ENCODE measurements at regions not wholly inside any gene's neighbourhood (a gene's known extent, or its start where the extent isn't known, plus 50 kb on each side); places are given as distances from the start of the nearest gene placed in this dataset.

DNA sequence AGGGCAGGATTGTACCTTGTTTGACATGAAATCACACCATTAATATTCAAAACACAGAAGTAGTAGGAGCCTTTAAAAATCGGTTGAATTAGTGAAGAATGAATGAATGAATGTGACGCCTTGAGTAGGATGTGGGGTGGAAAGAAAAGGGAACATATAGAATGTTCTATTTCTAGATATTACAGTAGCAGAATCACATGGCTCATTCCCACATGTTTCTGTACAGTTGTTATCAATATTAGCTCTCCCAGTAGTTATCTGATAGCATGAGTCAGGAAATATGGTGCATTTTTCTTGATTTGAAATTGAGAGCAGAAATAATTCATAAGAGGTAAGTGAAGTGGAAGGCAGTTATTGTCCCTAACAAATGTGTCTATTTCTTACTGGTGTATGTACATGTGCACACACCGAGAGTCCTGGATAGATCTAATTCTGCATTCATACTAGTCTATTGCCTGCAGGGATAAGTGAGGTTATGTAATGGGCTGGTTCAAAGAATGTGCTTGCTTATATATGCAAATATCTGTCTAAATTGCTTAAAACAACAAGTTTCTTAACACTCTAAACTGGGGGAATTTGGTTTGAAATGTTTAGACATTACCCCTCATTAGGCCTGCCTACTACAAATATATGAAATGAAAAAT lies 245.4 kb downstream of the EFCAB11 start (continued):
- TF ChIP-seq, protein P1, sequence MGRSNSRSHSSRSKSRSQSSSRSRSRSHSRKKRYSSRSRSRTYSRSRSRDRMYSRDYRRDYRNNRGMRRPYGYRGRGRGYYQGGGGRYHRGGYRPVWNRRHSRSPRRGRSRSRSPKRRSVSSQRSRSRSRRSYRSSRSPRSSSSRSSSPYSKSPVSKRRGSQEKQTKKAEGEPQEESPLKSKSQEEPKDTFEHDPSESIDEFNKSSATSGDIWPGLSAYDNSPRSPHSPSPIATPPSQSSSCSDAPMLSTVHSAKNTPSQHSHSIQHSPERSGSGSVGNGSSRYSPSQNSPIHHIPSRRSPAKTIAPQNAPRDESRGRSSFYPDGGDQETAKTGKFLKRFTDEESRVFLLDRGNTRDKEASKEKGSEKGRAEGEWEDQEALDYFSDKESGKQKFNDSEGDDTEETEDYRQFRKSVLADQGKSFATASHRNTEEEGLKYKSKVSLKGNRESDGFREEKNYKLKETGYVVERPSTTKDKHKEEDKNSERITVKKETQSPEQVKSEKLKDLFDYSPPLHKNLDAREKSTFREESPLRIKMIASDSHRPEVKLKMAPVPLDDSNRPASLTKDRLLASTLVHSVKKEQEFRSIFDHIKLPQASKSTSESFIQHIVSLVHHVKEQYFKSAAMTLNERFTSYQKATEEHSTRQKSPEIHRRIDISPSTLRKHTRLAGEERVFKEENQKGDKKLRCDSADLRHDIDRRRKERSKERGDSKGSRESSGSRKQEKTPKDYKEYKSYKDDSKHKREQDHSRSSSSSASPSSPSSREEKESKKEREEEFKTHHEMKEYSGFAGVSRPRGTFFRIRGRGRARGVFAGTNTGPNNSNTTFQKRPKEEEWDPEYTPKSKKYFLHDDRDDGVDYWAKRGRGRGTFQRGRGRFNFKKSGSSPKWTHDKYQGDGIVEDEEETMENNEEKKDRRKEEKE (IDR thresholded peaks at IDR 0.05), result no peak
- TF ChIP-seq CREM (IDR thresholded peaks at IDR 0.05; ENCODE audit: low read depth), result no peak
- TF ChIP-seq USF1 (IDR thresholded peaks at IDR 0.05; ENCODE audit: borderline replicate concordance, extremely low read length, insufficient read depth, low read depth, low read length), result no peak
- no peak for TF ChIP-seq CEBPZ (IDR thresholded peaks at IDR 0.05; ENCODE audit: low read depth, low read length)
- TF ChIP-seq RBBP5 (conservative IDR thresholded peaks at IDR 0.05), result no peak
- TF ChIP-seq, protein P2, sequence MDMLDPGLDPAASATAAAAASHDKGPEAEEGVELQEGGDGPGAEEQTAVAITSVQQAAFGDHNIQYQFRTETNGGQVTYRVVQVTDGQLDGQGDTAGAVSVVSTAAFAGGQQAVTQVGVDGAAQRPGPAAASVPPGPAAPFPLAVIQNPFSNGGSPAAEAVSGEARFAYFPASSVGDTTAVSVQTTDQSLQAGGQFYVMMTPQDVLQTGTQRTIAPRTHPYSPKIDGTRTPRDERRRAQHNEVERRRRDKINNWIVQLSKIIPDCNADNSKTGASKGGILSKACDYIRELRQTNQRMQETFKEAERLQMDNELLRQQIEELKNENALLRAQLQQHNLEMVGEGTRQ (IDR thresholded peaks at IDR 0.05; ENCODE audit: borderline replicate concordance, low read depth, low read length), result no peak
- TF ChIP-seq FOXK2 (IDR thresholded peaks at IDR 0.05), result no peak
- no peak for TF ChIP-seq RB1 (IDR thresholded peaks at IDR 0.05; ENCODE audit: borderline replicate concordance)
- TF ChIP-seq MAX (IDR thresholded peaks at IDR 0.05; ENCODE audit: low read depth, low read length), result no peak
- no peak for TF ChIP-seq RELB (IDR thresholded peaks at IDR 0.05; ENCODE audit: low read depth)

Measured in GM12878 (cell line).